NCI-H2171 (cell line): ENCODE measurements at regions not wholly inside any gene's neighbourhood (a gene's known extent, or its start where the extent isn't known, plus 50 kb on each side); places are given as distances from the start of the nearest gene placed in this dataset.
"Not testable (repeated sequence)": the region's sequence is repeated elsewhere in the genome, so short reads cannot be mapped to it uniquely, and the experiment has no call there.

Experiments used
- DNase-seq: peaks from one replicate; lab custom pipeline; 2025; lab: John Stamatoyannopoulos, UW

GRCh38 chr4:181821039-181822004 lies 421.9 kb upstream of the TENM3 start:
- no peak for DNase-seq

GRCh38 chr4:181822005-181822375 lies 421.2 kb upstream of the TENM3 start:
- no peak for DNase-seq

GRCh38 chr4:181823183-181823582 lies 420.0 kb upstream of the TENM3 start:
- no peak for DNase-seq

- no peak for DNase-seq
These were observed 419.6 kb upstream of the TENM3 start for GRCh38 chr4:181823645-181824044.

- DNase-seq = no peak
These were observed 417.6 kb upstream of the TENM3 start for GRCh38 chr4:181825564-181825963.

- DNase-seq = no peak
These were observed 416.0 kb upstream of the TENM3 start for GRCh38 chr4:181827246-181827645.

- no peak for DNase-seq
These were observed 412.7 kb upstream of the TENM3 start for GRCh38 chr4:181830404-181831035.

GRCh38 chr4:181834071-181834470 lies 409.1 kb upstream of the TENM3 start:
- DNase-seq = no peak

- no peak for DNase-seq
These were observed 407.9 kb upstream of the TENM3 start for GRCh38 chr4:181835348-181835747.

GRCh38 chr4:181838253-181838652 lies 404.9 kb upstream of the TENM3 start:
- no peak for DNase-seq

- DNase-seq = not testable (repeated sequence)
These were observed 399.4 kb upstream of the TENM3 start for GRCh38 chr4:181843797-181844196.

- DNase-seq = no peak
These were observed 397.6 kb upstream of the TENM3 start for GRCh38 chr4:181845617-181846016.

- DNase-seq = no peak
These were observed 396.3 kb upstream of the TENM3 start for GRCh38 chr4:181846934-181847333.

- DNase-seq = no peak
These were observed 394.8 kb upstream of the TENM3 start for GRCh38 chr4:181848357-181848756.

- DNase-seq = no peak
These were observed 393.7 kb upstream of the TENM3 start for GRCh38 chr4:181849472-181849871.

- no peak for DNase-seq
These were observed 389.2 kb upstream of the TENM3 start for GRCh38 chr4:181853881-181854511.

- no peak for DNase-seq
These were observed 387.9 kb upstream of the TENM3 start for GRCh38 chr4:181855307-181855706.

- not testable (repeated sequence) for DNase-seq
These were observed 385.7 kb upstream of the TENM3 start for GRCh38 chr4:181857471-181857870.

- DNase-seq = no peak
These were observed 384.5 kb upstream of the TENM3 start for GRCh38 chr4:181858741-181859140.

GRCh38 chr4:181859439-181859838 lies 383.8 kb upstream of the TENM3 start:
- no peak for DNase-seq

- DNase-seq = no peak
These were observed 383.0 kb upstream of the TENM3 start for GRCh38 chr4:181860157-181860556.

- DNase-seq = no peak
These were observed 382.5 kb upstream of the TENM3 start for GRCh38 chr4:181860668-181861067.

- DNase-seq = no peak
These were observed 379.3 kb upstream of the TENM3 start for GRCh38 chr4:181863856-181864255.
